Gastrocnemius medialis (tissue), 4 donors: ENCODE measurements at regions not wholly inside any gene's neighbourhood (a gene's known extent, or its start where the extent isn't known, plus 50 kb on each side); places are given as distances from the start of the nearest gene placed in this dataset.

Experiments
- CTCF ChIP-seq, 5 experiments: fragments of 450-650 bp in 3 of 5; fragments of 200-600 bp in 2 of 5; sonication (generic) in 2 of 5; IDR thresholded peaks in 4 of 5; conservative IDR thresholded peaks in 1 of 5; 1 replicate in 4 of 5; 2 replicates in 1 of 5; pipeline ENCODE4 v1.5.1; 2016 to 2019; ENCODE audit warnings: antibody characterized with exemption in 5 of 5, mild to moderate bottlenecking in 3 of 5, moderate library complexity in 3 of 5
- POLR2A ChIP-seq, 2 donors: fragments of 450-650 bp; IDR thresholded peaks; one replicate each; pipeline ENCODE4 v1.6.1; 2017; ENCODE audit warnings: antibody characterized with exemption in 2 of 2, mild to moderate bottlenecking in 2 of 2, moderate library complexity in 2 of 2

- TF ChIP-seq CTCF (IDR thresholded peaks at IDR 0.05 in 4 of 5, conservative IDR thresholded peaks at IDR 0.05 in 1 of 5) (no peak), POLR2A (IDR thresholded peaks at IDR 0.05) (no peak)
Observed at GRCh38 chr20:19920381-19921138, 96.6 kb upstream of the NAA20 start.
